NCI-H2107 treated with DMSO at 0.1 percent for 48 hours (cell line): ENCODE measurements at regions not wholly inside any gene's neighbourhood (a gene's known extent, or its start where the extent isn't known, plus 50 kb on each side); places are given as distances from the start of the nearest gene placed in this dataset.
A peak's percentile ranks its signal among the peaks of the same experiment; 100 is the strongest.

Source experiments
- DNase-seq: peaks from one replicate; lab custom pipeline; 2025; ENCODE audit not compliant: unreplicated experiment; lab: John Stamatoyannopoulos, UW

DNA sequence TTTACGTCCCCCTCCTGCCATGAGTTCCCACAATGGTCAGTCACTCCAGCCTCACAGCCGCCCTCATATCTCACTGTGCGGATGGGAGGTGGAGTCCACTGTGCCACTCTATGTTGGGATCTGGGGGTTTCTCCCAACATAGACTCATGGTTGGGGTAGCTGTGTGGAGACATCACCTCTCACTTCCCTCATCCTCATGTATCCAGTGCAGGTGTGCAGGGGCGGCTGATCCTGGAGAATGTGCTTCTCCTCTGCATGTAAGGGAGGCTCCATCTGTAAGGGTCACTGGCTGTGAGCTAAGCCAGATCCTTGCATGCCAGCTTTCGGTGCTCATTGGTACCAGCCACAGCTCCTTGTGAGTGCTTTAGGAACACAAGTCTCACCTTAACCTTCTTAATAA, 400.8 kb downstream of the CDH26 start:
- no peak for DNase-seq

DNA sequence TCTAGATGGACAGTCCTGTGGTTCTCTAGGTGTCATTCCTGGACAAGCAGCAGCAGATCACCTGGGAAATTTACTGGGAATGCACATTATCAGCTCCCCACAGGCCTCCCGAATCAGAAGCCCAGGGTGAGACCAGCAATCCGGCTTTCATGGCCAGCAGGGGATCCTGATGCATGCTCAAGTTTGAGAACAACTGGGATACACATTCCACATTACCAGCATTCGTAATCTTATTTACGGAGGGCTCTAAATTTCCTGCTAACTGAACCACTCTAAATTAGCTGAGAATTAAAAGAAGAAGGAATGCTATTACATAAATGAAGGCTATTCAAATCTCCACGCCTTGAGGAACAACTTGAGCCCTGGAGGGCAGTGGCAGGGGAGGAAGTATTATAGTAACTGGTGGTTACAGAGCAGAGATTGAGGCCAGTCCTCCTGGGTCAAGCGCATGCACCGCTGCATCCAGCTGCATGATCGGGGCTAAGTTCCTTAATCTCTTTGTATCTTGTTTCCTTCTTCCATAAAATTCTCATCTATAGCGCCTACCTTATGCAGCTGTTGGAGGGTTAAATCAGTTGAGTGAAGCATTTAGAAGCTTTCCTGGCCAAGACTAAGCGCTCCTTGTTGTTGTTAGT, 403.7 kb downstream of the CDH26 start:
- no peak for DNase-seq

GRCh38 chr20:60362531-60362930, 404.3 kb downstream of the CDH26 start:
- DNase-seq = no peak

- DNase-seq = no peak
These were observed 405.5 kb downstream of the CDH26 start for GRCh38 chr20:60363698-60364097.

- DNase-seq = peak; percentile 22
These were observed 406.9 kb downstream of the CDH26 start for GRCh38 chr20:60365064-60365666.

DNA sequence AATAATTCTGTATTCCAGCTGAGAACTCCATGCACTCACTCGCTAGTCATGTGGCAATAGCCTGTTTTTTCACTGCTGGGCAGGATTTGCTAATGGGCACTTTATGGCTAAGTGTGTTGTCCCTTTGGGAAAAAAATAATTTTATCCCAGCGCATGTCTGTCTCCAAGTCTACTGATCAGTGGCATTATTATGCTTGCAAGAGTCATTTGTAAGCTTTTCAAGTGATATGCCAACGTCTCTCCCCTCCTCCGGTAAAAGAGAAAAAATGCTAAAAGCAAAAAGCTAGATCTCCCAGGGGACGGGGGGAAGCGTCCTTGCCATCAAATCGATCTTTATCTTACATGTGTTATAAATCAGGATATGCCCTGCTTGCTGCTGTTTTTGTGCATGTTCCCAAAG, 407.7 kb downstream of the CDH26 start:
- peak; percentile 48 for DNase-seq

DNA sequence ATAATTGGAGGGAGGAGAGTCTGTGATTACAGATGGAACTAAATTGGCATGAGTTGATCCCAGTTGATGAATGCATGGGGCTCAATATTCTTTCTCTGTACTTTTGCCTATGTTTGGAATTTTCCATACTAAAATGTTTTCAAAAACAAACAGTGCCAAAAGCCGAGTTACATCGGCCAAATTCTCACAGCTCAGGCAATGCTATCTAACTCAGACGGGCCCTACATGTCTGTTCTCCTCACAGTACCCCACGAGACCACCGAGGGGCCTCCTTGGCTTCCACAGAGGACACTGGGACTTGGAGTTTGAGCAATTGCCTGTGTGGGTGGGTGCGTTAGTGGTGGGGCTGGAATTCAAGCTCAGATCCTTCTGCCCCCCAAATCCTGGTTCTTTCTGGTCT, 413.2 kb downstream of the CDH26 start:
- no peak for DNase-seq

- no peak for DNase-seq
These were observed 414.1 kb downstream of the CDH26 start for GRCh38 chr20:60372275-60372674.

DNA sequence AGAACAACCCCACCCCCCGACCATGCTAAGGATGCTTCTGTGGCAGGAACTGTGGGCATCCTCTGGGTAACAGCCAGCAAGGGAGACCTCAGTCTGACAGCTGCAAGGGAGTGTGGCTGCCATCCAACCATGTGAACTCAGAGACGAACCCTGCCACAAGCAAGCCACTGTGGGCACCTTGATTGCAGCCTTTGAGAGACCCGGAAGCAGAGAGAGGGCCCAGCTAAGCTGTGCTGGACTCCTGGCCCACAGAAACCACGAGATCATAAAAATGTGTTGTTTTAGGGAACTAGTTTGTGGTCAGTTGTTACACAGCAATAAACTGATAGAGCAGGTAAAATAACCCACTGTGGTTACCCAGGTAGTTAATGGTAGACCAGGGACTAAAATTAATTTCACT, 414.6 kb downstream of the CDH26 start:
- no peak for DNase-seq

GRCh38 chr20:60378620-60379019, 420.4 kb downstream of the CDH26 start:
- no peak for DNase-seq

DNA sequence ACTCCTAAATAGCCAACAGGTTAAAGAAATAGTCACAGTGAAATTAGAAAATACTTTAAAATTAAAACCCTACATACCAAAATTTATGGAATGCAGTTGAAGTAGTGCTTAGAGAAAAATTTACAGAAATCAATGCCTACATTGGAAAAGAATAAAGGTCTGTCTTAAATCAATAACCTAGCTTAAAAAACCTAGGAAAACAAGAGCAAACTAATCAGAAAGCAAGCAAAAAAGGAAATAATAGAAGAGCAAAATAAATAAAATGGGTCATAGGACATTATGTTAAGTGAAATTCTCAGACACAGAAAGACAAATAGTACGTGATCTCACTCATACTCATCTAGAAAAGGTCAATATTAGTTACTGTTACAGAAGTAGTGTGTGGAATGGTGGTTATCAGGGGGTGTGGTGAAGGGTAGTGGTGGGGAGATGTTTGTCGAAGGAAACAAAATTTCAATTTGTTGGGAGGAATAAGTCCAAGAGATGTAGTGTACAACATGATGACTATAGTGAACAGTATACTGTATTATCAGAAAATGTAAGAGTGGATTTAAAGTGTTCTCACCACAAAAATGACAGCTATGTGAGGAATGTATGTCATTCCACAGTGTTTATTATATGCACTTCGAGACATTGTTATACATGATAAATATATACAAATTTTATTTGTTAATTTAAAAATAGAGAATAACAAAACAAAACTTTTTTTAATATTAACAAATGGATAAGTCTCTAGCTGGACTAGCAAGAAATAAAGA, 423.6 kb downstream of the CDH26 start:
- no peak for DNase-seq

DNA sequence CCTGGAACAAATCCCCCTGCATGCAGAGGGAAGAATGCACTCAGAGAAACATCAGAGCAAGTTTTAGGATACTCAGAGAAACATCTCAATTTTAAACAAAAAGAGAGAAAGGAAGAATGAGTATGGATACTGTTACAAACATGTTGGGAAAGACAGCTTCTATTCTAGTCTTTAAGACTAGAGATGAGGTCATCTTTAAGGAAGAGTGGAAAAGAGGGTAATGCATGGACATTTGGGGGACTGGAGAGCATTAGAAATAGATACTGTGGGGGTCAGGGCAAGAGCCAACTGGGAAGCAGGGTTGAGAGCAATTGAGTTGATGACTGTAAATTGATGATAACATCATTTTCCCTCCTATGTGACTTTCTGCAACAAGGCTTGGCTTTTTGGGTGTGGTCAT, 431.2 kb downstream of the CDH26 start:
- no peak for DNase-seq

- DNase-seq = no peak
These were observed 431.7 kb downstream of the CDH26 start for GRCh38 chr20:60389882-60390281.

DNA sequence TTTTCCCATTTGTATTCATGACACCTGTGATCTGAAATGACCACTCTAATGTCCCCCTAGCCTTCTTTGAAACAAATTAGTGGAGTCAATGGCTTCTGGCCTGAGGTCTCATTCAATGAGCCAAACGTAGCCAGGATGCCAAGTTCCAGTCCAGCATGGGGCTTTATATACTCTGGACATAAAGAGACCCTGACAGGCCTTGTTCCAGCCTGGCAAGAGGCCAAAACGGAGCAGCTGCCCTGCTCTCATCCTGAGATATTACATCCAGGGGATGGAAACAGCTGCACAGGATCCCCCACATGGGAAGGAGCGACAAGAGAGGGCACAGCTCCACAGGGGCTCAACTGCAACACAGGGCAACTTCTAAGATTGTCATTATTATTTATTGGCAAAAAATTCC, 437.8 kb downstream of the CDH26 start:
- DNase-seq = no peak

DNA sequence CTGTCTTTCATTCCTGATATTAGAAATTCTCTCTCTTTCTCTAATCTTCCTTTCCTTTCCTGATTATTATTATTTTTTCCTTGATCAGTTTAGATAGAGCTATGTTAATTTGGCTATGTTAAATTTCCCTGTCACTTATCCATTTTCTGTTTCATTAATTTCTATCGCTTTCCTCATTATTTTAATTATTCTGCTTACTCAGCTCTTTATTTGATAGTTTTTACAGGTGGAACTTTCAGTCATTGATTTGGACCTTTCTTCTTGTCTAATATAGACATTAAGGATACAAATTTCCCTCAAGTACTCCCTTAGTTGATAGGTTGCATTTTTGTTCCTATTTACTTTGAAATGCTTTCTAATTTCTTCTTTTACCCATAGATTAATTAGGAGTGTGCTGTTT, 442.3 kb downstream of the CDH26 start:
- no peak for DNase-seq

- DNase-seq = no peak
These were observed 444.2 kb downstream of the CDH26 start for GRCh38 chr20:60402189-60403058.

GRCh38 chr20:60403105-60403741, 445.0 kb downstream of the CDH26 start:
- no peak for DNase-seq

DNA sequence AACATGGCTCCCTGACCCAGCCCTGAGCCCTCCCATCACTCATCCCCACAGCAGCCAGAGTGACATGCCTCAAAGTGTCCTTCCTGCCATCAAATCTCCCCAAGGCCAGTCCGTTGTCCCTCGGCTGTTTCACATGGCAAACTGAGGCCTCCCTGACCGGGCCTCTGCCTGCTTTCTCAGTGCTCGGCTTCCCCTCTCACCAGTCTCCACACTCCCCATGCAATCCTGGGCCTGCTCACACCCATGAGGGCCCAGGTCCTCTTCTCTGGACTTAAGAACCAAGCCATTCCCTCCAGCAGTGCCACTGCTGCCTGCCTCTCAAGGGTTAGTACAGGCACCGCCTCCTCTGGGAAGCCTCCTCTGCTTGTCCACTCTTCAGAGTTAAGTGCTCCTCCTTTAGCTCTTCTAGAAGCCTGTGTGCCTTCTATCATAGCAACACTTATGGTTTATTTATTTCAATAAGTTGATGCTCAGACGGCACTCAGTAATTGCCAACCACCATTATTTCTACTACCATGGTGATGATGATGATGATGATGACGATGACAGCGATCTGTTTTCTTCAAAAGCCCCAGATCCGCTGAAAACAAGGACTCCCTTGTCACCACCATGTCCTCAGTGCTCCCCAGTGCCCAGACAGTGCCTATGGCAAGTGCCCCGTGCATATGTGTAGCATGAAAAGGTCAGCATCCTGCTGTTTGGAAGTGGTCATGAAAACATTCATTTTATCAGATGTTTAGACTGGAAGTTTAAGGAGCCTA, 449.0 kb downstream of the CDH26 start:
- no peak for DNase-seq

DNA sequence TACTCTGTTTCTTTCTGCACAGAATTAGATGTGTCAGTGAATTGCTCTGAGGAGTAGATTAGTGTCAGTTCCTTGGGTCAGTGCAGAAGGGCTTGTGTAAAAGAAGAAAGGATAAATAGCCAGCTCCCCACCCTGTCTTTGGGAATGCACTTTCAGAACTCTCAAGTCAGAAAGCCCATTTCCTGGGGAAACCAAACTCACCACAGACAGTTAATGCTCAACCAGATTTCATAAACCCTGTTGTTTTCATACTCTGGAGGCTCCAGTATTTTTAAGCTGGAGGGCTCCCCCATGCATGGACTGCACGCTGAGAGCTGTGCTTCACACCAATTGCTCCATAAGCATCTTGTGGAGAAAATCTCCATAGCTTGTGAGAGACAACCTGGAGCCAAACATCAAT, 449.7 kb downstream of the CDH26 start:
- DNase-seq = no peak

DNA sequence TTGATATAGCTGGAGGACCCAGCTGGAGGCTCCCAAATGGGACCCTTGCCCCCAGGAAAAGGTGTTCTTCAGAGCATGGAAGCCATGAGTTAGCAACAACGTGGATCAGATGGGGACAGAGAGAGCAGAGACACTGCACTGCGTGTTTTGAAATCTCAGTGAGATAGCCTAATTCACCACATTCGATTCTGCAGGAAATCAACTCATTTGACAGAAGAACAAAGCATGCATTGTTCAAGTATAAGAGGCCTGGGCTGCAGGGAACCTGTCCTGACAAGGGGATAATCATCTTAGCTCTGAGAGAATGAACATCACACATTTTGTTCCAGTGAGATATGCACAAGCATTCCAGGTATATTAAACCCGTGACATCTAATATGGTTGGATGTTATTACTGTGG, 450.2 kb downstream of the CDH26 start:
- no peak for DNase-seq
